ENCODE measurements at regions not wholly inside any gene's neighbourhood (a gene's known extent, or its start where the extent isn't known, plus 50 kb on each side); places are given as distances from the start of the nearest gene placed in this dataset.

DNA sequence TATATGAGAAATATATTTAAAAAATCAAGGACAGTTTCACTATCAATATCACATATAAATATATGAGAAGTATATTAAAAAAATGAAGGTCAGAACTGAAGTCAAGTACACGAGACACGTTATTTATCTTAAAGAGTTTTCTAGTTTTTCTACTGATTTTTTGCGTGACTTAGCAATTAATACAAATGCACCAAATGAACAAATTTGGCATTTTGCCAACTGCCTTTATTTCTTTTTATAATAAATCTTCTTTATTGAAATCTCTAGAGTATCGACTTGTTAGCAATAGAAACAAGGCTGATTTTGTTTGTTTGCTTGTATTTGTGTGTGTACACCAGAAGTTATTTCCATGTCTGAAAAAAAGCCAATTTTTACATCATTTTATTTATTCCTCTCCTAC, 1684.7 kb upstream of the RAG2 start:
- no peak for DNase-seq (ENCODE audit: low spot score)

DNA sequence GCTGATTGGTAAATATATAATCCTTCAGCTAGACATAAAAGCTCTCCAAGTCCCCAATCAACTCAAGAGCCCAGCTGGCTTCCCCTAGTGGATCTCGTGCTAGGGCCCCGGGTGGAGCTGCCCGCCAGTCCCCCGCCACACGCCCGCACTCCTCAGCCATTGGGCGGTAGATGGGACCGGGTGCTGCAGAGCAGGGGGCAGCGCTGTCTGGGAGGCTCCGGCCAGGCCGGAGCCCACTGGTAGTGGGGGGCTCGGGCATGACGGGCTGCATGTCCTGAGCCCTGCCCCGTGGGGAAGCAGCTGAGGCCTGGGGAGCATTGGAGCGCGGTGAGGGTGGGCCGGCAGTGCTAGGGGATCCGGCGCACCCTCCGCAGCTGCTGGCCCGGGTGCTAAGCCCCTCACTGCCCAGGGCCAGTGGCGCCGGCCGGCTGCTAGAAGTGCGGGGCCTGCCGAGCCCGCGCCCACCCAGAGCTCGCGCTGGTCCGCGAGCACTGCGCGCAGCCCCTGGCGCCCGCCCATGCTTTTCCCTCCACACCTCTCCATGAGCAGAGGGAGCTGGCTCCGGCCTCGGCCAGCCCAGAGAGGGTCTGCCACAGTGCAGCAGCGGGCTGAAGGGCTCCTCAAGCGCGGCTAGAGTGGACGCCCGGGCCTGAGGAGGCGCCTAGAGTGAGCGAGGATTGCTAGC, 1680.6 kb upstream of the RAG2 start:
- DNase-seq (ENCODE audit: low spot score) = no peak

DNA sequence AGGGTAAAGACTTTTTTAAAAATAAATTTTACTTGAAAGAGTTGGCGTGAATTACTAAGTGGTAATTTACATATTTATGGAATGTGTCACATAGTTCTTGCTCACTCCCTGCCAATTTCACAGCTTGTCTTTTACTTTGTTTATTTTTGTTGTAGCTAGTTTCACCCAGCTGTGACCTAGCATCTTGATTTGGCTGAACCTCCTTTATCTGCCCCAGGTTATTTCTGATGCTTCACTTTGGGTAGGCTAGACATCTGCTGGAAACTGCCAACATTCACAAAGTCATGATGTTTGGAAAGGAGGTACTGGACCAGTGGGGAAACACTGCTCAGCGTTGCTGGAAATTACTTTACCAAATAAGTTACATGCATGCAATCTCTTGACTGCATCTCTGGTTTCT, 1676.0 kb upstream of the RAG2 start:
- DNase-seq (ENCODE audit: low spot score) = no peak

DNA sequence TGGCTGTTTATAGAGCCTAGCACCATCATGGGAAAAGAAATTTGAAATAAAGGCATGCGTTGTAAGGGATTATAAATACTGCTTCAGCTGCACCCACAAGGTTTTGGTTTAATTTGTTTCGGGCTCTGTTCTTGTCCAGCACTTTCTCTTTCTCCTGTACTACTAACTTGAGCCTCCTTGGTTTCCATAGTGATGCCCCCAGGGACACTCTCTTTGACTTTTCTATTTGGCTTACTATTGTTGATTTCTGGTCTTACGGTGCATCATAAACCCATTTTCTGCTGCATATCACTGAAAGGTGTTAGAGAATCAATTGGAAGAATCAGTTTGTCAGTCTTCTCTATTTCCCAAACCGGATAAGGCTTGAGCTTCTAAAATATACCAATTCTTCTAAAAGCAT, 1674.3 kb upstream of the RAG2 start:
- DNase-seq (ENCODE audit: low spot score) = no peak

GRCh38 chr11:38266691-38267090, 1668.7 kb upstream of the RAG2 start:
- no peak for DNase-seq (ENCODE audit: low spot score)

DNA sequence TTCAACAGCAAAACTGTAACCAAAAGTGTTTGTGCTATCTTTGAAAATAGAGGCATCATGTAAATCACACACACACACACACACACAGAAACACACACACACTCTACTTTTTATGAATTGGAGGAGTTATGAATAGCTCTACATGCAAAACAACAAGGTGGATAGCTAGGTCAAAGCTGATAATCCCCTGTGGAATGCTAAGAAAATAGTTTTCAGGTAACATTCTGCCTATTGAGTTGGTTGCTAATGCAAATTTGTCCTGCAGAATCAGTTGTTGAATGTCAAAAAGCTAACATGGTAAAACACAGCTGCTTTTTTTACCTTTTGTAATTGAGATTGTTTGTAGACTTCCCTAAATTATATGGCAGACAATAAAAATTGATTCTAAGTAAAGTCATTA, 1658.4 kb upstream of the RAG2 start:
- DNase-seq (ENCODE audit: low spot score) = no peak

GRCh38 chr11:38254913-38255312, 1656.9 kb upstream of the RAG2 start:
- DNase-seq (ENCODE audit: low spot score) = no peak

- DNase-seq (ENCODE audit: low spot score) = no peak
Observed at GRCh38 chr11:38252620-38253019, 1654.6 kb upstream of the RAG2 start.

DNA sequence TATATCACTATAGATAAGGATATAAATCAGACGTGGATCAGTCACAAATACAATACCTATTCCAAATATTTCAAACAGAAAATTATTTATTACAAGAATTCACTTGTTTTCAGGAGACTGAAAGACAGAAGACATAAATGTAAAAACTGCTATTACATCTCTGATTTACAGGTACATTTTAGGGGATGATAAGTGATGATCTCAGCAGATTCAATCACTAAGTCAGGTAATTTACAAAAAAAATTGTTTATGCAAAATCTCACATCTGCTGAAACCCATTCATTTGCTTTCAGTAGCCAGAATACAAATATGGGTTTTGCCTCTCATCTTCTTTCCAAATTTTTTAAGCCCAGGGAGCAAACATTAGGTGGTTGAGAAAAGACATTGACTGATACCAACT, 1648.4 kb upstream of the RAG2 start:
- DNase-seq (ENCODE audit: low spot score) = no peak

DNA sequence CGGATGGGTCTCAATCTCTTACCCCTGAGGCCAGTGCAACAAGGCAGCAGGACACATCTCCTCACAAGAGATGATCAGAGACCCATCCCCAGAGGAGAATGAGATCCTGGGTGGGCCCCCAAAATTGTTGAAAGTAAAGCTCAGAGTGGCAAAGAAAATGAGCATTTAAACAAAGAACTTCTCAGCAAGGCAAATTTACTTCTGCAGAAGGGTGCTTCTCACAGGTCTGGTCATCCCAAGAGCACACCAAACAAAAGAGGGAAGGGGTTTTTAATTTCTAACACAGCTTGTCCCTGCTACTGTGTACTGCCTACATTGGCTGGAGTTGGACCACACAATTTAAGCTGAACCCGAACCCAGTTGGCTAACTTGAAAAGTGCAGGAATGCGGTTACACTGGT, 1628.6 kb upstream of the RAG2 start:
- no peak for DNase-seq (ENCODE audit: low spot score)

DNA sequence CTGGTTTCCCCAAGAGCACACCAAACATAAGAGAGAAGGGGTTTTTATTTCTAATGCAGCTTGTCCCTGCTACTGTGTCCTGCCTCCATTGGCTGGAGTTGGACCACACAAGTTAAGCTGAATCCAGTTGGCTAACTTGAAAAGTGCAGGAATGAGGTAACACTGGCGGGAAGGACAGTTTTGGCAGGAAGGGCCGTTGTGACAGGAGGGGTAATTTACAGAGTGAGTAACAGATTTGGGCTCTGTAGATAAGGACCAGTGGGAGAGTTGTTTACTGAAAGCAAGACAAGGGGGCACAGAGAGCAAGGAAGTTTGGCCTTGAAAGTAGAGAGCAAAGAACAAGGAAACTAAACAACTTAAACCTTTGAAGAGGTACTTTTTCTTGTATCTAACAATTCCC, 1623.3 kb upstream of the RAG2 start:
- DNase-seq (ENCODE audit: low spot score) = no peak

DNA sequence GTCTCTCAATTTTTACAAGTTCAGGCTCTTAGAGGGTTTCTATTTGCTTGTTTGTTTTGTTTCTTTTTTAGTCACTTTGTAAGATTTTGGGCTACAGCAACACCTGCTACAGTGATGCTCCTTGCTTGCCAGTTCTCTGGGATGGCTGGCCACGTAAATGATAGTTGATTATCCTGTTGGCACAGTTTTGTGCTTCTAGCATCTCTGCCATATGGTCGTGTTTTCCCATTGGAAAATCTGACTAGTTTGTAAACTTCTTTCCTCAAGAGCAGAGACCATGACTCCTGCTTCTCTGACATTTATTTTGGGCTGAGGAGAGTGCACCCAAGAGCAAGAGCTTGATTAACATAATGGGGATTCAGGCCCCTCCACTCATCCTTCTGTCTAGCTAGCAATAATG, 1621.6 kb upstream of the RAG2 start:
- no peak for DNase-seq (ENCODE audit: low spot score)

DNA sequence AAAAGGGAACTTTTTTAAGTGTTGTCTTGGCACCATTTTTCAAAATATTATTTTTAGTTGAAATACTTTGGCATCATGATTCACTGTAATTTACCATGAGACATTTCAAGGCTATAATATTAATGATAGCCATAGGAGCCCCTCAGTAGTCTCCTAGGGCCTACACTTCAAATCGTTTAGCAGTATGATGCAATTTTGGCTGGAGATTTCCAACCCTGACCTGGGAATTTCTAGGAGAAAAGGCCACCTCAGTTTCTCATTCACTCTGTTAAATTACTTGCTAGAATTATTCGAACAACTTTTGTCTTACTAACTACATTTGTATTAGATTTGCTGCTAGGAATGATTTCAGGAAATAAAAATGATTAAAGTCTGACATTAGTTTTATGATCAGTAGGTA, 1610.9 kb upstream of the RAG2 start:
- DNase-seq (ENCODE audit: low spot score) = no peak

GRCh38 chr11:38206663-38207062, 1608.6 kb upstream of the RAG2 start:
- DNase-seq (ENCODE audit: low spot score) = no peak

- DNase-seq (ENCODE audit: low spot score) = no peak
Observed at GRCh38 chr11:38191101-38191500, 1593.1 kb upstream of the RAG2 start.

DNA sequence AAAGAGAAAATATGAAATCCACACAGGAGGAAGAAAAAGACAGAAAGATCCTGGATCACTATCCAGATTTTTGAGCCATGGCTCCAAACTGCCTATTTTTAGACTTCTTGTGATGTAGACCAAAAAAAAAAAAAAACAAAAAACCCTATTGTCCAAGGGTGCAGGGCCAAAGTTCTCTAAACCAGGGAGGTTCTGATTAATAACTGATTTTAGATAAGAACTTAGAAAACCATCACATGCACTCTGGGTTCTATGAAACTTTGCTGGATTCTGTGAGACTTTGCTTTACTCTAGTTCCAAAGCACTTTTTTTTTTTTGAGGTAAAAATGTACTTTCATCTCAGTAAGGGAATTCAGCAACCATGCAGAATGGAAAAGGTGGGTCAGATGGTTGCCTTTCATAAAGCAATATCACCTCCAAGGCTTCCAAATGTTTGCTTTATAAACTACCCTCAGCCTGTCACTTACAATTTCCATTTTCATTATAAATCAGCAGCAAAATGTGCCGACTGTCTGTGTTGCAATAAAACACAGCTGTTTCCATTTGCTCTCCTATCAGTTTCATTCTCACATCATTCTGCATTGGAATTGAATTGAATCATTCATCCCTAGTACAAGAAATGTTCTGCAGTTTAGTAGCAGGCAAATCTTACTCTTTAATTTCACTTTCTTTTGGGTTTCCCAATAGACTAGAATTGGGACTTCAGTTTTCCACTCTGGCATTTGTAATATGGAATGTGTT, 1584.3 kb upstream of the RAG2 start:
- DNase-seq (ENCODE audit: low spot score) = no peak

- no peak for DNase-seq (ENCODE audit: low spot score)
Observed at GRCh38 chr11:38176686-38177322, 1578.8 kb upstream of the RAG2 start.

- DNase-seq (ENCODE audit: low spot score) = no peak
Observed at GRCh38 chr11:38173676-38174075, 1575.6 kb upstream of the RAG2 start.

GRCh38 chr11:38169286-38169685, 1571.2 kb upstream of the RAG2 start:
- no peak for DNase-seq (ENCODE audit: low spot score)

DNA sequence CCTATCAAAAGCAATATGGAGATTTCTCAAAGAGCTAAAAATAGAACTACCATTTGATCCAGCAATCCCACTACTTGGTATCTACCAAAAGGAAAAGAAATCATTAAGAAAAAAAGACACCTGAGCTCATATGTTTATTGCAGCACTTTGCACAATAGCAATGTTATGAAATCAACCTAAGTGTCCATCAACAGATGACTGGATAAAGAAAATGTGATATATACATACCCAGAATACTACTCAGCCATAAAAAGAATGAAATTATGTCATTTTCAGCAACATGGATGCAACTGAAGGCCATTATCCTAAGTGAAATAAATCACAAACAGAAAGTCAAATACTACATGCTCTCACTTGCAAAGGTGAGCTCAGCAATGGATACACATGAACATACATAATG, 1565.5 kb upstream of the RAG2 start:
- DNase-seq (ENCODE audit: low spot score) = no peak

- DNase-seq (ENCODE audit: low spot score) = no peak
Observed at GRCh38 chr11:38160433-38160832, 1562.4 kb upstream of the RAG2 start.

GRCh38 chr11:38159038-38159437, 1561.0 kb upstream of the RAG2 start:
- no peak for DNase-seq (ENCODE audit: low spot score)

- peak; percentile 5 for DNase-seq (ENCODE audit: low spot score)
Observed at GRCh38 chr11:38156495-38157146, 1558.6 kb upstream of the RAG2 start.
